ENCODE measurements at regions not wholly inside any gene's neighbourhood (a gene's known extent, or its start where the extent isn't known, plus 50 kb on each side); places are given as distances from the start of the nearest gene placed in this dataset.
A peak's percentile ranks its signal among the peaks of the same experiment; 100 is the strongest.

GRCh38 chr14:29037411-29037810 is 270.8 kb downstream of the FOXG1 start:
- peak in 1 of 2 donors; percentile 29 for DNase-seq (ENCODE audit: low read depth in 2 of 2)

GRCh38 chr14:29039171-29039570 is 272.6 kb downstream of the FOXG1 start:
- DNase-seq (ENCODE audit: low read depth in 2 of 2), result peak in 1 of 2 donors; percentile 31

- no peak for DNase-seq (ENCODE audit: low read depth in 2 of 2)
Observed at GRCh38 chr14:29042551-29042950, 276.0 kb downstream of the FOXG1 start.

DNA sequence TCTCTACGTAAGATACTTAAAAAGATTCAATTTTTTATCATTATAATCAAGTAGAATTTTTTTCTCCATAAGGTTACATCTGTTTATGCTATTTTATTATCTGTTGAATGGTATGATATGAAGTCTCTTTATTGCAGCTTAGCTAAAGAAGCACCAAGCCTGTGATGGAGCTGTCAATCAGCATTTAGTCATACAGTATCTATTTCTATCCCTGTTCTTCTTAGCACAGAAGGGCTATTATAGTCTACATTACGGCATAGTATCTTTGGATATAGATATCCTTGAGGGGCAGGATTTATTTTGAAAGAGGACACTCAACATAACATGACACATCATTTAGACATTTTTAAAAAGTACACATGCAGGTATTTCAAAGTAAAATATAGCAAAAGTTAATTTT is 277.1 kb downstream of the FOXG1 start:
- DNase-seq (ENCODE audit: low read depth in 2 of 2), result no peak

DNA sequence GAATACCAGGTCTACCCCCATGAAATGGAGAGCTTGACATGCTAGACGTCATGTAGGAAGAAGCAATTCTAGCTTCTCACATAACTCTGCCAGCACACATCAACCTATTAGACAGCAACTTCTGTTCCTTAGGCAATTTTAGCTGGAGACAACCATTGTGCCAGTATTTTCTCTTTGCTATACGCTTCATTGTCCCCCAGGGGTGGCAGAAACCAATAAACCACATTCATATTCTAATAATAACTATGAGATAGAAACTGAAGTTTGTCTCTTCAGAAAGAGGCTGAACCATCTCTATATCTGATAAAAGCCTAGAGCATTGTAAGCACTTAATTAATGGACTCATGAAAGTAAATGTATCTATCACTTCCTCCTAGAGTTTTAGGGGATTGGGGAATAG is 278.6 kb downstream of the FOXG1 start:
- DNase-seq (ENCODE audit: low read depth in 2 of 2), result no peak

GRCh38 chr14:29054119-29054518 is 287.5 kb downstream of the FOXG1 start:
- DNase-seq (ENCODE audit: low read depth in 2 of 2), result no peak

GRCh38 chr14:29056041-29056566 is 289.5 kb downstream of the FOXG1 start:
- DNase-seq (ENCODE audit: low read depth in 2 of 2), result no peak

DNA sequence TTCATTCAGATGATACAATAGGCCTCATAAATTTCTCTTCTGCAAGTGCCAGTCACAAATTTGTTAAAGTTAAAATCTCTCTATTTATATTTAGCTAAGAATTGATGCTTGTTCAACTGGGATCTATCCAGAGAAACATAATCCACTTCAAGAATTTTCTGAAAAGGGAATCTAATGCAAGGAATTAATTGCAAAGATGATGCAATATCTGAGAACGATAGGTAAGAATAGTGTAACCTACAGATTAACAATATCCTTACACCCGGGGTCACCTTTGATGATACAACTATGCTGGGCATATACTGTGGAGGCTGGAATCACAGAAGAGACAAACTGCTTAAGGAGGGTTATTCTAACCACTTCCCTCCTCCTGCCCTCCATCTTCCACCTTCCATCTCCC is 295.1 kb downstream of the FOXG1 start:
- no peak for DNase-seq (ENCODE audit: low read depth in 2 of 2)

DNA sequence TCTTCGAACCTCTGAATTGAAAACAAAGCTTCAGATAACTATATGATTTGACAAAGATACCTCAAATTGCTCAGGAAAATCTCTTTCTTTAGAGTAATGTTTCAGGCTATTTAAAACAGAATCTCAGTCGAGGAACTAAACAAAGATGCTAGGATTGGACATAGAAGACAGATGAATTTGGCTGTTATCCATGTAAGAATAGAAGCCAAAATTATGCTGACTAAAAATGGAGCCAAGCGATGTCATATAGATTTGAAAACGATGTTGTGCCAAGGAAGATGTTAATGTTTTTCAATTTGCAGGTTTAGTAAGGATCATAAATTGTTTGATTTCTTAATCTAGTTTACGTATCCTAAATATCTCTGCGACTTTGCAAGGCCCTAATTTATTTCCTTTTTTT is 295.9 kb downstream of the FOXG1 start:
- DNase-seq (ENCODE audit: low read depth in 2 of 2), result no peak

DNA sequence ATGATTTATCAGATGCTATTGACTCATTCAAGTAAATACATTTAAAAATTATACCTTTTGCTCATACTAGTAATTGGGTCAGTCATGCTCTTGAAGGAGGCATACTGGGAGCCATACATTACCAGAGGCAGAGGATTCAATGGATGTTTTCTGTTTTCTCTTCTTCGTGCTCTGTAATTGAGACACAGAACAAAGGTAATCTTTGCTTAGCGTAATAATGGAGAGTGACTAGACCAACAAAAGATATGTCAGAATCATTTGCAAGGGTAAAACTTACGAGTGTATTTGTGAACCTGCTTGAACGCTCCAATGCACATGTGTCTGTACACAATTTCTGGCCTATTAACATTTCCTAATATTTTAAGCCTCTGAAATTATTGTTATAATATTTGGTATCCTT is 296.4 kb downstream of the FOXG1 start:
- DNase-seq (ENCODE audit: low read depth in 2 of 2), result no peak

GRCh38 chr14:29064305-29064900 is 297.8 kb downstream of the FOXG1 start:
- no peak for DNase-seq (ENCODE audit: low read depth in 2 of 2)

- DNase-seq (ENCODE audit: low read depth in 2 of 2), result no peak
Observed at GRCh38 chr14:29069228-29069627, 302.6 kb downstream of the FOXG1 start.

GRCh38 chr14:29075761-29076160 is 309.2 kb downstream of the FOXG1 start:
- no peak for DNase-seq (ENCODE audit: low read depth in 2 of 2)

GRCh38 chr14:29077916-29078315 is 311.3 kb downstream of the FOXG1 start:
- DNase-seq (ENCODE audit: low read depth in 2 of 2), result no peak

DNA sequence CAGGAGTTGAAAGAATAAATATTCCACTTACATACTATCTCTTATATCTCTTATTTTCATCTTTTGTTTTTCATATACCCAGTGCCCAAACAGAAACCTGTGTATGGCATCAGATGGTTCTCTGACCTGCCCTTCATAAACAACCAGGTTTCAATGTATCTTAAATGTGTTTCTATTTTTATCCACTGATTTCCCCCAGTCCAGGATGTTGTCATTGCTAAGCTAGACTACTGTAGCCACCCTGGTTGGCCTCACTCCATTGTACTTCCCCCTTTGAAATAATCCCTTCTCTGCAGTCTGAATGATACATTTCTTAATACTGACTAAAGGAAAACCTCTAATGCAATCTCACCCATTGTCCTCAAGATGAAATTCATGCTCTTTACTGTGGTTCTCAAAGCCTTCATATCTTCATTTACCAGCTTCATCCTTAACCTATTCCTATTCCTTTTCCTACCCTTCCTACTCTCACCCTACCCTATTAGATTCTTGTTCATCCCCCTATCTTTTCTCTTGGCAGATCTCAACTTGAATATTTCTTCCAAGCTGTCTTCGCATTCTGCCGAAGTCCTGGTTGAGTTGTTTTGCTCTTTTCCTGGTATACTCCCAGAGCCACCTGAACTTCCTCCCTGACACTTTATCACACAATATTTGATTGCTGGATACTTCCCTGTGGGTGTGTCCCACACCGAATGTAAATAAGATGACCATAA is 312.4 kb downstream of the FOXG1 start:
- DNase-seq (ENCODE audit: low read depth in 2 of 2), result peak; percentile 5 to 15

DNA sequence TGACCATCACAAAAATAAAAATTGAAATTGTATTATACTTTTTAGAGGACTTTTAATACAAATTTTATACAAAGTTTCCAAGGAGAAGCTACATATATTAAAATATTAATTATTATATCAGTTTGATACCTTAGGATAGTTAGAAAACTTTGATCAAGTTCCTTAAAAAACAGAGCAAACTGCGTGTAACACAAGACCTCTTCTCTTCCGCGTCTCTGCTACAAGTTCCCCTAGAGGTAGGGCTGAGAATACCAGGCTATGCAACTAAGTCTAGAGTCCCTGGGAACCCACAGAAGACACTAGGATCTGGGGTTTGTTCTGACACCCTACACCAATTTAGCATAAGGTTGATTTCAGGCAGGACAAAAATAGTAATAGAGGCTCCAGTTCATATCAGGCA is 319.0 kb downstream of the FOXG1 start:
- DNase-seq (ENCODE audit: low read depth in 2 of 2), result peak in 1 of 2 donors; percentile 7

DNA sequence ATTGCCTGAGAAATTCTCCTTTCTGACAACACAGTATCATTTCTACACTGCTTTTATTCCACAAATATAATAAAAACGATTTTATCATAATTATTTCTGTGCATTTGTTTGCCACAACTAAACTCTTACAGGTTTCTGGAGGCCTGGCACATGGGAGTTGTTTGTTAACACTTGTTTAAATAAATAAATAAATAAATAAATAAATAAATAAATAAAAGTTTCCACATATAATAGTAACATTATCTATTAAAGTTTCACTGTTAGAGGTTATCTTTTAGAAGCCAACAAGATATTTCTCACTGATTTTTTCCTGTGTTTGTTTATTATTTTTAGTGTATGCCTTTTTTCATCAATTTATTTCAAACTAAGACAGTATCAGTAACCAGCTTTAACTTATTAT is 323.3 kb downstream of the FOXG1 start:
- DNase-seq (ENCODE audit: low read depth in 2 of 2), result no peak

- DNase-seq (ENCODE audit: low read depth in 2 of 2), result no peak
Observed at GRCh38 chr14:29092121-29092520, 325.5 kb downstream of the FOXG1 start.

DNA sequence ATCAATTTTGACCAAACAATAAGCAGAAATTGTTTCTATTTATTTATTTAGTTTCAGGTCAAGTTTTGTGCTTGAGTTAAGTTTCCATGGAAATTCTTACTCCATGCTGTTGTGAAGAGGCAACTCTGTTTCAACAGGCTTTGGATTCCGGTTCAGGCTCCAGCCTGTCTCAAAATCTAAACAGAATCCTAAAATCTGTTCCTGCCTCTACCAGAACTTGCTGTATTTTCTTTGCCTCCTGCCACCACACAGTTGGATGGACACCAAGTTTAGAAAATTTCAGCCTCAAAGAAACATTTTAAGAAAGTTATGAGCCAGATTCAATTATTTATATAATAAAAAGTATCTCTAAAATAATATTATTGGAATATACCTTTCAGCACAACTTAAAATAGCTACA is 330.9 kb downstream of the FOXG1 start:
- DNase-seq (ENCODE audit: low read depth in 2 of 2), result no peak

- DNase-seq (ENCODE audit: low read depth in 2 of 2), result no peak
Observed at GRCh38 chr14:29098656-29099055, 332.1 kb downstream of the FOXG1 start.

DNA sequence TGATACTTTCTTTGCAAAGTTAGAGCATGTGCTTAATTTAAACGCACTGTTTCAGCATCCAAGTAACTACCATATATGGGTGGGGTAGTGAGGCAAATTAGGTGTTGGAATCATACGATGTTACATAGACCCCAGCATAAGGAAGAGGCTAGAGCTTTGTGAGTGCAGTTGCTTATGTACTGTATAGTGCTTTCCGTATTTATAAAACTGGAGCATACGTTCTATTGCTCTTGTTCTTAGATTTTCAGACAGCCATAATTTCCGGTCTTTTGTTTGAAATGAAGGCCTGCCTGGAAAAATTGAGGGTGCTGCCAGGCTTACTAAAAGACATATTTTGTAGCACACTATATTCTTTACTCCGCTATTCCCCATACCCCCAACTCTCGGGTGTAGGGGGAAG is 335.7 kb downstream of the FOXG1 start:
- DNase-seq (ENCODE audit: low read depth in 2 of 2), result no peak

DNA sequence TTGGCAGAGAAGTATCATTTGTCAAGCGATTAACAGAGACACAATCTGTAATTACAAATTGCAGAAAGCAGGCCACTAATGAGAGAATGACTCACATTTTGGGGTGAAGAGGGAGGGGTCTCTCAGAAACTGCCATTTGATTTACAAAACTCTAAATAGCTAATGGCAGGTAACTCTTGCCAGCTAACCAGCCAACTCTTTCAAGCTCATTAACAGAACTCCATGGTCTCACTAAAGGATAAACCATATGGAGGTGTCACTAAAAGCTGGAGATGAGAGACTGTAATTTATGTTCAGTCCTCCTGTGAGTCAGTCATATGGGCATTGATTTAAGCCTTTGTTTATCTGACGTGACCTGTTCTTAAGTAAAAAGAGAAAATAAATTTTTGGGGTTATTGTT is 336.4 kb downstream of the FOXG1 start:
- DNase-seq (ENCODE audit: low read depth in 2 of 2), result no peak

GRCh38 chr14:29108908-29109307 is 342.3 kb downstream of the FOXG1 start:
- DNase-seq (ENCODE audit: low read depth in 2 of 2), result no peak
